Right lobe of liver (tissue), 6 donors: ENCODE measurements at regions not wholly inside any gene's neighbourhood (a gene's known extent, or its start where the extent isn't known, plus 50 kb on each side); places are given as distances from the start of the nearest gene placed in this dataset.
A peak's percentile ranks its signal among the peaks of the same experiment; 100 is the strongest.

ENCODE experiments used
- ATAC-seq, 4 donors: fragments of 200-7000 bp; cut with Tn5 transposase; one replicate each; pipeline ENCODE4 v1.9.1; 2020; ENCODE audit warnings: mild to moderate bottlenecking in 4 of 4, moderate library complexity in 4 of 4
- DNase-seq, 3 donors: peaks; one replicate each; pipeline ENCODE4 v3.0.0-alpha.2; 2020
- H3K27ac ChIP-seq, 3 donors: fragments of 200-600 bp; one replicate each; pipeline ENCODE4 v1.8.0; 2022
- H3K27me3 ChIP-seq, 2 donors: fragments of 200-600 bp; one replicate each; pipeline ENCODE4 v1.8.0; 2022
- H3K36me3 ChIP-seq, 4 donors: fragments of 200-600 bp; sonication (generic) in 1 of 4; one replicate each; pipeline versions ENCODE4 v1.5.1 to v1.8.0; 2017 to 2022; ENCODE audit warnings: control low read depth in 1 of 4
- H3K4me1 ChIP-seq, 4 donors: fragments of 200-600 bp; sonication (generic) in 1 of 4; one replicate each; pipeline versions ENCODE4 v1.5.1 to v1.8.0; 2017 to 2022; ENCODE audit warnings: control low read depth in 1 of 4
- H3K4me3 ChIP-seq, 3 donors: fragments of 200-600 bp; one replicate each; pipeline ENCODE4 v1.8.0; 2022
- H3K9me3 ChIP-seq, 4 donors: fragments of 200-600 bp; sonication (generic) in 1 of 4; one replicate each; pipeline versions ENCODE4 v1.5.1 to v1.8.0; 2017 to 2022; ENCODE audit warnings: control low read depth in 1 of 4
- CTCF ChIP-seq, 4 donors: fragments of 200-600 bp in 3 of 4; fragments of 450-650 bp in 1 of 4; IDR thresholded peaks; one replicate each; pipeline versions ENCODE4 v1.5.1 to v1.8.0; 2016 to 2022; ENCODE audit warnings: antibody characterized with exemption in 4 of 4, mild to moderate bottlenecking in 2 of 4
- POLR2A ChIP-seq: fragments of 450-650 bp; IDR thresholded peaks from one replicate; pipeline ENCODE4 v1.6.1; 2017; ENCODE audit warnings: antibody characterized with exemption, mild to moderate bottlenecking
- WGBS: methylation state at CpG from one replicate; pipeline ENCODE4 v1.1.6; 2018; ENCODE audit warnings: low coverage, low lambda C conversion rate; ENCODE audit not compliant: insufficient coverage; ENCODE audit errors: missing lambda C conversion rate; 5-methylcytosine and 5-hydroxymethylcytosine counted together
- intact Hi-C, 2 donors: fragments of 100-400 bp; cut with DNase I; formaldehyde crosslinking; loops; one replicate each; pipeline versions ENCODE4 v1.11.2 to v1.14.1; 2022
- donor health status: DM: no; HTN: yes; CAD: no.
- donor health status: DM: no; HTN: no; CAD: no.
- donor health status: DM: no; HTN: no; CAD: no.
- donor health status: DM: no; HTN: yes; CAD: no.
- donor health status: DM: no; HTN: yes; CAD: no.

DNA sequence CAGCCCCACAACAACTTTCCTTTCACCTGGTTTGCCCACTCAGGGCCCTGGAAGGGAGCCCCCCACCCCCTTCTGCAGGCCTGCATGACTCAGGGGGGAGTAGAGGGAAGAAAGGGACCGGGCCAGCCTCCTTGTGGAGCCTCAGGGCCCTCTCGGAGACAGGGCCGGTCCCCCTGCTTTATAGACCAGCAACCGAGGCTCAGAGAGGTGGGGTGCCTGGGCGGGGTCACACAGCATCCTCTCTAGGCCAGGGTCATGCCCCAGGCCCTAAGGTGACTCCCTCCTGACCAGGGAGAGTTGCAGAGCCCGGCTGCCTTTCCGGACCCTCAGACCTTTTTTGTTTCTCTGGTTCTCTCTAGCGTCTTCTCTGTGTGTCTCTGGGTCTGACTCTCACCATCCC is 211.3 kb downstream of the TBC1D2B start:
- H3K4me1 ChIP-seq, result no peaks in the 10 kb centered on the region
- DNase-seq (peak in 1 of 3 donors; percentile 32), ATAC-seq (no peak)
- intact Hi-C loops, result no loop called here
- WGBS, result 77% methylated on average over 3 of the region's 8 CpGs
- no peaks in the 10 kb centered on the region for H3K27me3 ChIP-seq
- H3K27ac ChIP-seq, result no peak overlapping the region
- H3K36me3 ChIP-seq, result no peaks in the 10 kb centered on the region
- TF ChIP-seq CTCF (IDR thresholded peaks at IDR 0.05), result no peak
- no peak for TF ChIP-seq POLR2A
- H3K4me3 ChIP-seq, result no peak overlapping the region
- H3K9me3 ChIP-seq, result no peaks in the 10 kb centered on the region

- Histone ChIP-seq H3K4me1 (no peaks in the 10 kb centered on the region), H3K27ac (no peak overlapping the region), H3K9me3 (no peaks in the 10 kb centered on the region), H3K4me3 (no peak overlapping the region), H3K36me3 (no peaks in the 10 kb centered on the region), H3K27me3 (no peaks in the 10 kb centered on the region)
- ATAC-seq, result no peak
- WGBS, result no CpG with 5 or more reads among the region's 7 CpGs
- DNase-seq, result peak in 1 of 3 donors; percentile 25
- TF ChIP-seq CTCF (IDR thresholded peaks at IDR 0.05), result no peak
- TF ChIP-seq POLR2A, result no peak
- intact Hi-C loops, result no loop called here
Measured at GRCh38 chr15:77865701-77866100, 211.8 kb downstream of the TBC1D2B start.

- ATAC-seq (no peak), DNase-seq (peak in 1 of 3 donors; percentile 36)
- Histone ChIP-seq H3K4me3 (no peak overlapping the region), H3K36me3 (no peaks in the 10 kb centered on the region), H3K9me3 (no peaks in the 10 kb centered on the region), H3K27ac (no peak overlapping the region), H3K4me1 (no peaks in the 10 kb centered on the region), H3K27me3 (no peaks in the 10 kb centered on the region)
- WGBS, result 57% methylated on average over 1 of the region's 7 CpGs
- intact Hi-C loops, result no loop called here
- no peak for TF ChIP-seq CTCF (IDR thresholded peaks at IDR 0.05)
Measured at GRCh38 chr15:77865106-77865610, 212.4 kb downstream of the TBC1D2B start.

GRCh38 chr15:77864211-77865105 is 213.1 kb downstream of the TBC1D2B start:
- no peaks in the 10 kb centered on the region for H3K27me3 ChIP-seq
- no peak for TF ChIP-seq CTCF (IDR thresholded peaks at IDR 0.05)
- TF ChIP-seq POLR2A, result no peak
- intact Hi-C loops, result no loop called here
- no peaks in the 10 kb centered on the region for H3K9me3 ChIP-seq
- H3K27ac ChIP-seq, result no peak overlapping the region
- no peaks in the 10 kb centered on the region for H3K36me3 ChIP-seq
- H3K4me3 ChIP-seq, result no peak overlapping the region
- ATAC-seq, result peak in 2 of 4 donors; percentile 26 to 67
- DNase-seq, result peak in 1 of 3 donors; percentile 40
- H3K4me1 ChIP-seq, result no peaks in the 10 kb centered on the region
- whole genome bisulfite sequencing, result 42% methylated on average over 8 of the region's 21 CpGs
